ENCODE measurements at regions not wholly inside any gene's neighbourhood (a gene's known extent, or its start where the extent isn't known, plus 50 kb on each side); places are given as distances from the start of the nearest gene placed in this dataset.

DNA sequence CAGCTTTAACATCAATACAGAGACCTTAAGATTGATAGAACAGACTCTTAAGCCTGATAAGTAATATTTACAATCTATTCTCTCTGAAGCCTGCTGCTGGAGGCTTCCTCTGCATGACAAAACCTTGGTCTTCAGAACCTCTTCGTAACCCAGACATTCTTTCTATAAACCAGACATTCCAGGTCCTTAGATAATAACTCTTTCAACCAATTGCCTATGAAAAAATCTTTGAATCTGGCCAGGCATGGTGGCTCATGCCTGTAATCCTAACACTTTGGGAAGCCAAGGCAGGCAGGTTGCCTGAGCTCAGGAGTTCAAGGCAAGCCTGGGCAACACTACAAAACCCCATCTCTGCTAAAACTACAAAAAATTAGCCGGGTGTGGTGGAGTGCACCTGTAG lies 327.8 kb downstream of the ENC1 start:
- TF ChIP-seq, protein P1, sequence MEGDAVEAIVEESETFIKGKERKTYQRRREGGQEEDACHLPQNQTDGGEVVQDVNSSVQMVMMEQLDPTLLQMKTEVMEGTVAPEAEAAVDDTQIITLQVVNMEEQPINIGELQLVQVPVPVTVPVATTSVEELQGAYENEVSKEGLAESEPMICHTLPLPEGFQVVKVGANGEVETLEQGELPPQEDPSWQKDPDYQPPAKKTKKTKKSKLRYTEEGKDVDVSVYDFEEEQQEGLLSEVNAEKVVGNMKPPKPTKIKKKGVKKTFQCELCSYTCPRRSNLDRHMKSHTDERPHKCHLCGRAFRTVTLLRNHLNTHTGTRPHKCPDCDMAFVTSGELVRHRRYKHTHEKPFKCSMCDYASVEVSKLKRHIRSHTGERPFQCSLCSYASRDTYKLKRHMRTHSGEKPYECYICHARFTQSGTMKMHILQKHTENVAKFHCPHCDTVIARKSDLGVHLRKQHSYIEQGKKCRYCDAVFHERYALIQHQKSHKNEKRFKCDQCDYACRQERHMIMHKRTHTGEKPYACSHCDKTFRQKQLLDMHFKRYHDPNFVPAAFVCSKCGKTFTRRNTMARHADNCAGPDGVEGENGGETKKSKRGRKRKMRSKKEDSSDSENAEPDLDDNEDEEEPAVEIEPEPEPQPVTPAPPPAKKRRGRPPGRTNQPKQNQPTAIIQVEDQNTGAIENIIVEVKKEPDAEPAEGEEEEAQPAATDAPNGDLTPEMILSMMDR (conservative IDR thresholded peaks at IDR 0.05; ENCODE audit: low read depth in 2 of 2): no peak
- no peak for TF ChIP-seq EZH2phosphoT487 (IDR thresholded peaks at IDR 0.05; ENCODE audit: unreplicated experiment)
- no peak for TF ChIP-seq EZH2 (IDR thresholded peaks at IDR 0.05; ENCODE audit: low read depth, unreplicated experiment)

All from GM23338 (cell line).